Tibial nerve (tissue), 4 donors: ENCODE measurements at regions not wholly inside any gene's neighbourhood (a gene's known extent, or its start where the extent isn't known, plus 50 kb on each side); places are given as distances from the start of the nearest gene placed in this dataset.

ENCODE experiments used
- DNase-seq, 2 donors: peaks; one replicate each; pipeline ENCODE4 v3.0.0-alpha.2; 2019; ENCODE audit warnings: low spot score in 2 of 2
- H3K27ac ChIP-seq, 4 donors: fragments of 200-600 bp; sonication (generic) in 3 of 4; one replicate each; pipeline ENCODE4 v1.5.1; 2017 to 2019; ENCODE audit warnings: mild to moderate bottlenecking in 1 of 4
- H3K27me3 ChIP-seq, 2 donors: fragments of 200-600 bp; sonication (generic) in 1 of 2; one replicate each; pipeline versions ENCODE4 v1.5.1 to v1.6.0; 2017 to 2019
- H3K36me3 ChIP-seq, 3 donors: fragments of 200-600 bp; sonication (generic); one replicate each; pipeline ENCODE4 v1.5.1; 2018 to 2019
- H3K4me1 ChIP-seq, 4 donors: fragments of 200-600 bp; sonication (generic) in 3 of 4; one replicate each; pipeline ENCODE4 v1.5.1; 2017 to 2019
- H3K4me3 ChIP-seq, 4 donors: fragments of 200-600 bp; sonication (generic) in 3 of 4; one replicate each; pipeline ENCODE4 v1.5.1; 2017 to 2019; ENCODE audit warnings: mild to moderate bottlenecking in 1 of 4, moderate library complexity in 1 of 4
- H3K9me3 ChIP-seq, 4 donors: fragments of 200-600 bp; sonication (generic) in 3 of 4; one replicate each; pipeline ENCODE4 v1.5.1; 2017 to 2019
- EP300 ChIP-seq, 2 donors: sonication (generic); formaldehyde crosslinking; IDR thresholded peaks; one replicate each; pipeline ENCODE4 v1.6.1; 2017; ENCODE audit warnings: antibody characterized with exemption in 2 of 2, mild to moderate bottlenecking in 1 of 2
- POLR2A ChIP-seq, 2 donors: fragments of 450-650 bp; IDR thresholded peaks; one replicate each; pipeline ENCODE4 v1.6.1; 2017; ENCODE audit warnings: antibody characterized with exemption in 2 of 2, mild to moderate bottlenecking in 2 of 2, moderate library complexity in 2 of 2
- WGBS, 2 donors: methylation state at CpG; one replicate each; pipeline ENCODE4 v1.1.5; 2018; 5-methylcytosine and 5-hydroxymethylcytosine counted together
- TF ChIP-seq, protein P1 (sequence below), 5 experiments: fragments of 200-600 bp in 3 of 5; fragments of 450-650 bp in 2 of 5; sonication (generic) in 3 of 5; IDR thresholded peaks; one replicate each; pipeline ENCODE4 v1.5.1; 2016 to 2019; ENCODE audit warnings: antibody characterized with exemption in 5 of 5, mild to moderate bottlenecking in 3 of 5, moderate library complexity in 2 of 5

GRCh38 chr10:76697923-76698322 is 939.7 kb downstream of the KCNMA1 start:
- no peak for DNase-seq
- H3K9me3 ChIP-seq = peaks cover 0 to 7% (median 3%) of the 10 kb centered on the region in 4 donors
- no peaks in the 10 kb centered on the region for H3K4me1 ChIP-seq
- no peak overlapping the region for H3K4me3 ChIP-seq
- no peaks in the 10 kb centered on the region for H3K36me3 ChIP-seq
- TF ChIP-seq, protein P1, sequence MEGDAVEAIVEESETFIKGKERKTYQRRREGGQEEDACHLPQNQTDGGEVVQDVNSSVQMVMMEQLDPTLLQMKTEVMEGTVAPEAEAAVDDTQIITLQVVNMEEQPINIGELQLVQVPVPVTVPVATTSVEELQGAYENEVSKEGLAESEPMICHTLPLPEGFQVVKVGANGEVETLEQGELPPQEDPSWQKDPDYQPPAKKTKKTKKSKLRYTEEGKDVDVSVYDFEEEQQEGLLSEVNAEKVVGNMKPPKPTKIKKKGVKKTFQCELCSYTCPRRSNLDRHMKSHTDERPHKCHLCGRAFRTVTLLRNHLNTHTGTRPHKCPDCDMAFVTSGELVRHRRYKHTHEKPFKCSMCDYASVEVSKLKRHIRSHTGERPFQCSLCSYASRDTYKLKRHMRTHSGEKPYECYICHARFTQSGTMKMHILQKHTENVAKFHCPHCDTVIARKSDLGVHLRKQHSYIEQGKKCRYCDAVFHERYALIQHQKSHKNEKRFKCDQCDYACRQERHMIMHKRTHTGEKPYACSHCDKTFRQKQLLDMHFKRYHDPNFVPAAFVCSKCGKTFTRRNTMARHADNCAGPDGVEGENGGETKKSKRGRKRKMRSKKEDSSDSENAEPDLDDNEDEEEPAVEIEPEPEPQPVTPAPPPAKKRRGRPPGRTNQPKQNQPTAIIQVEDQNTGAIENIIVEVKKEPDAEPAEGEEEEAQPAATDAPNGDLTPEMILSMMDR (IDR thresholded peaks at IDR 0.05) = no peak
- TF ChIP-seq POLR2A (IDR thresholded peaks at IDR 0.05) (no peak), EP300 (IDR thresholded peaks at IDR 0.05) (no peak)
- no peak overlapping the region for H3K27ac ChIP-seq
- no peaks in the 10 kb centered on the region for H3K27me3 ChIP-seq

DNA sequence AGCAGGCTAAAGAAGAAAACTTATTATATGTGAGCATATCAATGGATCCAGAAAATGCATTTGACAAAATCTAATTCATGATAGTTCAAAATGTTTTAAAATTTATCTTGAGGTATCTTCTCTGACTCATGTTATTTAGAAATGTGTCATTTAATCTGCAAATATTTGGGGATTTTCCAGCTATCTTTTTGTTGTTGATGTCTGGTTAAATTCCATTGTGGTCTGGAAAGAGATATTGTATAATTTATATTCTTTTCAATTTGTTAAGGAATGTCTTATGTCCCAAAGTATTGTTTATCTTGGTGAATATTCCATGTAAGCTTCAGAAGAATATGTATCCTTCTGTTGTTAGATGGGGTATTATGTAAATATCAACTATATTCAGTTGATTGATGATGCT is 942.5 kb downstream of the KCNMA1 start:
- TF ChIP-seq, protein P1 (IDR thresholded peaks at IDR 0.05) = no peak
- Histone ChIP-seq H3K27me3 (no peaks in the 10 kb centered on the region), H3K36me3 (no peaks in the 10 kb centered on the region), H3K9me3 (peaks cover 0 to 12% (median 0%) of the 10 kb centered on the region in 4 donors), H3K4me3 (no peak overlapping the region), H3K4me1 (no peaks in the 10 kb centered on the region), H3K27ac (no peak overlapping the region)
- no peak for DNase-seq

DNA sequence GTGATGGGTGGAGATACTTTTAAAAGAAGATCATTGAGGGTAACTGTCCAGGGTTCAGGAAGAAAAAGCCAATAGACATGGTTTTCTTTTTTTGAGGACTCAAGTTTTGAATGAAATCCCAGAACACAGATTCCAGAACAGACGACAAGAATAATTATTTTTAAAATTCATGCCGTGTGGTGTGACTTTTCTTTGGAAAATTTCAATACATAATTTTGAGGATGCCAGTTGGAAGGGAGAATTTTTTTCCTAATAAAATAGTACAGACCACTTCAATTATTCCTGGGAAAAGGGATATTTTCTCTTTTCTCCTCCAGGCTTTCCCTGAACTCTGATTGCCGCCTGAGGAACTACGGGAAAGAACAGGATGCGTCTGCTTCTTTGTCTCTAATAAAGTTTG is 951.4 kb downstream of the KCNMA1 start:
- Histone ChIP-seq H3K27me3 (no peaks in the 10 kb centered on the region), H3K36me3 (no peaks in the 10 kb centered on the region), H3K4me1 (no peaks in the 10 kb centered on the region), H3K27ac (no peak overlapping the region), H3K4me3 (no peak overlapping the region), H3K9me3 (peaks cover 0 to 6% (median 0%) of the 10 kb centered on the region in 4 donors)
- WGBS, 2 donors = 54 to 76% methylated on average over 5 of the region's 5 CpGs
- no peak for DNase-seq
- TF ChIP-seq POLR2A (IDR thresholded peaks at IDR 0.05) = no peak
- no peak for TF ChIP-seq EP300 (IDR thresholded peaks at IDR 0.05)
- TF ChIP-seq, protein P1 (IDR thresholded peaks at IDR 0.05) = no peak

- H3K4me3 ChIP-seq = no peak overlapping the region
- TF ChIP-seq EP300 (IDR thresholded peaks at IDR 0.05) (no peak), POLR2A (IDR thresholded peaks at IDR 0.05) (no peak)
- TF ChIP-seq, protein P1 (IDR thresholded peaks at IDR 0.05) = no peak
- no peak overlapping the region for H3K27ac ChIP-seq
- 80 to 83% methylated on average over 5 of the region's 5 CpGs for WGBS, 2 donors
- no peaks in the 10 kb centered on the region for H3K36me3 ChIP-seq
- H3K4me1 ChIP-seq = no peaks in the 10 kb centered on the region
- DNase-seq = no peak
- no peaks in the 10 kb centered on the region for H3K9me3 ChIP-seq
- H3K27me3 ChIP-seq = no peaks in the 10 kb centered on the region
These were observed 952.6 kb downstream of the KCNMA1 start for GRCh38 chr10:76684968-76685367.

- H3K27ac ChIP-seq = no peak overlapping the region
- TF ChIP-seq POLR2A (IDR thresholded peaks at IDR 0.05) (no peak), EP300 (IDR thresholded peaks at IDR 0.05) (no peak)
- TF ChIP-seq, protein P1 (IDR thresholded peaks at IDR 0.05) = no peak
- 50 to 65% methylated on average over 1 of the region's 1 CpG for WGBS, 2 donors
These were observed 956.5 kb downstream of the KCNMA1 start for GRCh38 chr10:76681153-76681552.

More at GRCh38 chr10:76681153-76681552, 956.5 kb downstream of the KCNMA1 start:
- Histone ChIP-seq H3K4me3 (no peak overlapping the region), H3K9me3 (no peaks in the 10 kb centered on the region), H3K27me3 (no peaks in the 10 kb centered on the region), H3K36me3 (no peaks in the 10 kb centered on the region), H3K4me1 (peaks cover 0 to 12% (median 7%) of the 10 kb centered on the region in 4 donors)
- no peak for DNase-seq
